Inferior parietal cortex (tissue), 1 donor: ENCODE measurements at regions not wholly inside any gene's neighbourhood (a gene's known extent, or its start where the extent isn't known, plus 50 kb on each side); places are given as distances from the start of the nearest gene placed in this dataset.

Experiments
- DNase-seq: peaks from one replicate; pipeline ENCODE4 v3.0.0-alpha.2; 2016; ENCODE audit errors: extremely low spot score

DNA sequence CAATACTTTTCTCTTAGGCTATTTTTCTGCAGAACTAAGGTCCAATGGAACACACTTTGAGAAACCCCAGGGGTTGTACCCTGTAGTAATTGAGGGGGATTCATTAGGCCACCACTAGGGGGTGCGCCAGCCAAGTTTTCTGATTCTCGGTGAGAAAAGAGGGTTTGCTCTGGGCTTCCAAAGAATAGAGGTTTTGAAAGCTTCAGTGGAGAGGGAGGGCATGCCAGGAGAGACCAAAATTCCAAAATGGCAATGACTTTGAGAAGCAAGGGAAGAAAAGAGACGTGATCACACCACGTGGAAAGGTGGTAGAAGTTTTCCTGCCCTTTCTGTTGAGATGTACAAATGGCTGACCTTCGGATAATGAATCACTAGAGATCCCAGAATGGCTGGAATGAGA lies 323.3 kb downstream of the RPS6KC1 start:
- DNase-seq, result peak; percentile 93

DNA sequence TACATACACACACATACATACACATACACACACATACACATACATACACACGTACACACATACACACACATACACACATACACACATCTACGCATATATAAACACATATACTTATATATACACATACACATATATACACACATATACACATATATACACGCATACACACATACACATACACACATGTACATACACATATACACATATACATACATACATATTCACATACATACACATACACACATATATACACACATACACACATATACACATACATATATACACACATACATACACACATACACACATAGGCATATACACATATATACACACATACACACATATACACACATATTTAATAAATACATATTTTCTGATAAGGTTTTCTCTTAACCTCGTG lies 324.0 kb downstream of the RPS6KC1 start:
- no peak for DNase-seq

DNA sequence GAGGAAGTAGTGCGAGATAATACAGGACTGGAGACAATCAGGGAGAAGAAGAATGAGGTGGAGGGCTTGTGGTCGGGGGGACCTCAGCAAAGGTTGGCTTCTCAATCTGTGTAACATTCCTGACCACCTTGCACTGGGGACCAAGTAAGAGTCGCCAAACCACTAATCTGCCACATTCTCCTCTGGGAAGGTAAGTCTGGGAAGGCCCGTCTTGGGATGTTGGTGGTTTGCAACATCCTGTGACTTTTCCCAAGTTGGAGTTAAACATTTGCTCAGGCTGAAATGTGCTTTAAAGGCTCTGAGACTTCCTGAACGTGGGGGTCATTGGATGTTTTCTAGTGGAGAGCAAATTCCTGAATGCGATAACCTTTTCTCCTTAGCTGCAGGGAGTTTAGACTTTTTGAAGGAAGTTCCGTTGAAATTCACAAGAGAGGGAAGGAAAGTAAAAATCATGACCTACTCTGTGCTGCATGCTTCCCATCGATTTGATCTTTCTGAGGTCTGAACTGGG lies 325.9 kb downstream of the RPS6KC1 start:
- DNase-seq, result no peak

DNA sequence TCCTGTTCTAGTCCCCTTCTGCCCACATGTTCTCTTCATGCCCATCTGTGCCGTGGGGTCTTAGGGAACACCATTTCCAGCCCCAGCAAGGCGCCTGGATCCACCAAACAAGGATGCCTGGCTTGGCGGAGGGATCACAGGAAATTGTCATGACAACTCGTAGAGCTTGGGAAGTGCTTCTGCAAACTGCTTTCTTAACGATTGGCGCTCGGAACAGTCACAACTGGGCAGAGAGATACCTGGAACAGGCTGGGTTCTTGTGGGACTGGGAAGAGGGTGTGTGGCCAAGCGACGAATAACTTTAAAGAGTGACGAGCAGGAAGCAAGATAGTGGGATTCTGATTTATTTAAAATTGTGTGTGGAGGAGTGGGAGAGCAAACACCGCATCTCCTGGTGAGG lies 329.8 kb downstream of the RPS6KC1 start:
- DNase-seq, result no peak

DNA sequence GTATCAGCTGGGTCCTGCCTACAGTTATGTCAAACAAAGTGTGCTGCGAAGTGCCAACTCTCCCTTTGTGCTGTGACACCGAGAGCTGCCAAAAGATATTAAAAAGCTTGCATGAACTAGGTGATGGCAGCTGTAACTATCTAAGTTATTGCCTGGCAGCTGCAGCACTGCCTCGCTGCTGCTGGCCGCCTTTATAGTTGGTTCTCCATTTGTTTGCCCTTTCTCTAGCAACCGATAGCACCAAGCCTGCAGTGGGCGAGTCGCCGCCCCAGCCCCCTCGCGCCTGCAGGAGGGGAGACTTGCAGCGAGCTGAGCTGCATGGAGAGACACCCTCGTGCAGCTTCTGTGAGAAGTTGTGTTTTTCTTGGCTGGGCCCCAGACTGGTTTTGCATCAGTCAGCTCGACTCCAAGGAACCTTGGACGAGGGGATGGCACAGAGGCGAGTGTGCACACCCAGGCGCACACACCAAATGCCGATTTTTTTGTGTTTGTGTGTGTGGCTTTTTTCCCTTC lies 330.6 kb downstream of the RPS6KC1 start:
- no peak for DNase-seq

DNA sequence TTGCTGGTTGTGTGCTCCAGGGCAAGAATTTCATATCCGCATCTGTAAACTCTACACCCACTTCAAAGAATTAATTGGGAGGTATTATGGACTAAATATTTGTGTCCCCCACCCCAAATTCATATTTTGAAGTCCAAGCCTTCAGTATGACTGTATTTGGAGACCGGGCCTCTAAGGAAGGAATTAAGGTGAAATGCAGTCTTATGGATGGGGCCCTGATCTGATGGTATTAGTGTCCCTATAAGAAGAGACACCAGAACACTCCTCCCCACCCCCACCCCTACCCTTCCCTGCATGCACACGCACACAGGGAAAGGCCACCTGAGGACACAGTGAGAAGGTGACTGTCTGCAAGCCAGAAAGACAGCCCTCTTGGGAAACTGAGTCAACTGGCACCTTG lies 332.4 kb downstream of the RPS6KC1 start:
- no peak for DNase-seq

DNA sequence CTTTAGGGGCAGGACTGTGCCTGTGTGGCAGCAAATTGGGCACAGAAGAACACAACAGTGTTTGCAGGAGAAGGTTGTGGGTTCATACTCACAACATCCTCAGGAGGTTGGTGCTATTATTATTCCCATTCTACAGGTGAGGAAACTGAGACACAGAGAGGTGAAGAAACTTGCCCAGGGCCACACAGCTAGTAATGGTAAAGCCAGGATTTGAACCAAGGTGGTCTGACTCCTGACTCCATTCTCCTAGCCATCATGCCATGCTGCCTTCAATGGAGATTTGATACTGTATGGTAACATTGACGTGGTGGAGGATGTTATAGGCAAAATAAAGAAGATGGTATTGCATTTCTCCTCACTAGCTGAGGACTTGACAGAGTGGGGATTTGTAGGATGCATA lies 334.2 kb downstream of the RPS6KC1 start:
- no peak for DNase-seq

DNA sequence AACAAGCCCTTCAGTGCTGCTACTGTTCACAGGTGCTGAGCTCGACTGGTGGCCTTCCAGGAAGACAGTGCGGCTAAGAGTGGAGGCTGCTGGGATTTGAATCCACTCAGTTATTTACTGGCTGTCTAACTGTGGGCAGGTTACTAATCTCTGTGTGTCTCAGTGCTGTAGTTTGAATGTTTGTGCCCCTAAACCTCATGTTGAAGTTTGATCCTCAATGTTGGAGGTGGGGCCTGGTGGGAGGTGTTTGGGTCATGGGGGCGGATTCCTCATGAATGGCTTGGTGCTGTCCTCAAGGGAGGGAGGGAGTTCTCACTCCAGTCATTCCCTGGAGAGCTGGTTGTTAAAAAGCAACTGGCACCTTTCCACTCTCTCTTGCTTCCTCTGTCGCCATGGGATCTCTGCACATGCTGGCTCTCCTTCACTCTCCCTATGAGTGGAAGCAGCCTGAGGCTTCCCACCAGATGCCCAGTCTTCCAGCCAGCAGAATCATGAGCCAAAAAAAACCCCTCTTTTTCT lies 334.8 kb downstream of the RPS6KC1 start:
- DNase-seq, result no peak

DNA sequence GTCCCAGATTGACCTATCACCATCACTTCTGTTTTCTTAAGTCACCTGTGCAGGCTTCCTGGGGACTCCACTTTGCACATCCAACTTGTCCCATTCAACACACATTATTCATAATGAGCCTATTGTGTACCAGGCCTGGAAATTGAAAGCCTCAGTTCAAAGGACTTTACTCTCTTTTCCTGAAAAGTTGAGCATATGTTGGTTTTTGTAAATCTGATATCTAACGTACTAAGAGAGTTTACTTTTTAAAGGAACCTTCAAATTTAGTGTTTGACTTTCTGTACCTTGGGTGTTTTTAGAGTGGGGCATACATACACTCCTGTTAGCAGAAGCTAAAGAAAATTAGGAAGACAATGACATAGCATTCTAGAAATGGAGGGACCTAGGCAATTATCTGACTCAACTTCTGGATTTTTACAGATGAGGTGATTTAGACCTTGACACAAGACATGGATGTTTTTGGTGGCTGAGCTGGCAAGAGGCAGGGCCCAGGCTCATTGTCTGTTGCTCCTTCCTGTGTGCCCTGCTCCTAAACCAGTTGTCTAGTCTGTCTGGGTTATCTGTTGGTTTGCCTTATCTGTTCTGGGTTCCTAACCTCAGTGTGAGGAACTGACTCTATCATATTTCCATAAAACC lies 336.5 kb downstream of the RPS6KC1 start:
- DNase-seq, result no peak

DNA sequence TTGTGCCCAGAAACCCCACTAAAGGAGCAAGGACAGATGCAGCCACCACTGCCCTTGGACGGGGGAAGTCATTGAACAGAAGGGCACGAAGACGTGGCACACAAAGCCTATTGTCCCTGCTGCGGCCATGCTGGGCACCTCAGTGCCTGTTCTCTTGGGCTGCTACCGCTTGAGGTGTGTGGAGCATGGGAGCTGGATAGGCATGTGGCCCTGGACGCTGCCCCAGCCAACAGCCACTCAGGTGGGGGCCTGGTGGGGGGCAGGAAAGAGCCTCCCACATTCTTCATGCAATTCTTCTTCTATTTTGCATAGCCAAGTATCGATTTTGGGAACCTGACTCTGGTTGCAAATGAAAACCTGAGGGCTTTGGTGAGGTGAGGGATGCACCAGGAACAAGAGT lies 337.2 kb downstream of the RPS6KC1 start:
- no peak for DNase-seq

DNA sequence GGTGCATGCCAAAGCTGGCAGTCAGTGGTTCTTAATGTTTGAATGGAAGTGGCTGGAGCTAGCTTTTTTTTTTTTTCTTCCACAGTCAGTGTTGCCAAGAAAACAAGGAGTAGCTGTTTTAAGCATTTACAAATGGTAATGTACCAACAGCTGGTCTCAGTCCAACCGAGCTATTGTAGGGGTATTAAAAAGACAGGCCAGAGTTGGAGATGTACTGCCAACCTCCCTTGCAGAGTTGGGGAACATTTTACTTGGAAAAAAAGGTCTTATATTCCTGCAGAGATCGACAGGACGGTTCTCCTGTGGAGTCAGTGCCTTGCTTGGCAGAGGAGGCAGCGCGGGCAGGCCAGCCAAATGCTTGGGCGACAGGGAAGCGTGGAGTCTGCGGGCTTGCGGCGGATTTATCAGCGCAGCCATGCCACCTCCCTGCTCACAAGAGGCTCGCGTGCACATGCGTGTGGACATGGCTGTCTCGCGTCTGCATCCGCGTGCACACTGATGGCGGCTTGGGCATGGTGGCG lies 338.1 kb downstream of the RPS6KC1 start:
- DNase-seq, result peak; percentile 63

DNA sequence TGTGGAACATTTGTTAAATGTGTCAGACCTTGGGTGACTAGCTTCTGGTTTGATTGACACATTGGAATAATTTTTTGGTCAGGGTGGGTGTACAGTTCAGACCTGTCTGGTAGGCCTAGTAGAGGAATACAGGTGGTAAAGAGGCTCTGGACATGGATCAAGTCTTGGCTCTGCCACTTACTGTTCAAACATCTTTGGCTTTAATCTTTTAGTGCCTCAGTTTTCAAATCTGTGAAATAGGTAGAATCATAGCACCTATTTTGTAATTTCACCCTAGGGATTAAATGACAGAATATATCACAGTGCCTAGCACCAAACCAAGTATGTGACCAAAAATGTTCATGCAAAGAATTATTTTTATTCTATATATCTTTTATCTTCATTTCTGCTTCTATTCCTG lies 340.4 kb downstream of the RPS6KC1 start:
- no peak for DNase-seq

DNA sequence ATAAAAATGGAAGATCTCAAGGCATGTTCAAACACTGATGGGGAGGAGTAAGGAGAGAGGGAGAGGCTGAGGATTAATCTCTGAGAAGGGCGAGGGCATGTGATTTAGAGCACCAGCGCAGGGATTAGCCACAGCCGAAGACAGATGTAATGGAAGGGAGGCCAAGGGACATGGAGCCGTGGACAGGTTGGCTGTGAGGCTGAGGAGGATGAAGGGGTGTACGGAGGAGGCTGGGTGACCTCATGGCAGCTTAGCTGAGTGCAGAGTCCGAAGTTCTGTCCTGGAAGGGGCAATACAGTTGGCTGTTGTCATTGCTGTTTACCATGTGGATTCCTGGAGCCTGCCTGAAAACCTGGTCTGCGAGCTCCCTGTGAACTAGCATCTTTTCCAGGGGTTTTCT lies 342.8 kb downstream of the RPS6KC1 start:
- DNase-seq, result no peak

DNA sequence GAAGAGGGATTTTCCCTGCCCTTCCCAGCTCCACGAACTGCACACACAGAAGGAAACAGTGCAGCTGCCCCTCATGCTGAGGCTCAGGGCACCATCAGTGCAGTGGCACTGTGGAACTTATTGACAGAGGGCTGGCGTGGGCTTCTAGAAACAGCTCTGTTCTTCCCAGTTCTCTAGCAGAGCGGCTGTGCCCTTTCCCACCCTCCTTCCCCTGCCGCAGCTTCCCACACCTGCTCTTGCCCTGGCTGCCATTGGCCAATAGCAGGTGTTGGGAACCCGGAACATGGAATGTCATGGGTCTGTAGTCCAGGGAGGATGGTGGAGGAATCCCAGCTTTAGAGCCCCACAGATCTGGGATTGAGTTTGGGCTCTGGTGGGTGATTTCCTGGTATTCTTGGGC lies 343.8 kb downstream of the RPS6KC1 start:
- DNase-seq, result no peak

DNA sequence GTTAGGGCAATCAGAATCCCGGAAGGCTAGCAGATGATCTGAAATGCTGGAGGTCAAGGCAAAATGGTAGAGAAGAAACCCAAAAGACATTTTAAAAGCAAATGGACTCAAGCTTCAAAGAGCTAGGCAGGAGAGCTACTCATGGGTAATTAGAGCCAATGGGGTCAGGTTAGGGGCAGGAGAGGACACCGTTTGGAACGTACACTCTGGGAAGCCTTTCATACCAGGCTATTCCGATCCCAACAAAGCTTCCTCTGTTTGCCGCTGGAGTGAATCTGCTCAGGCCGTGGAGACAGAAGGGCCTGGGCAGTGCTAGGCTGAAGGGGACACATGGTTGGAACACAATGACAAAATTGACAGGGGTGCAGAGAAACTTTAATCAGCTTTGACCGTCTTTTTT lies 346.6 kb downstream of the RPS6KC1 start:
- DNase-seq, result no peak

DNA sequence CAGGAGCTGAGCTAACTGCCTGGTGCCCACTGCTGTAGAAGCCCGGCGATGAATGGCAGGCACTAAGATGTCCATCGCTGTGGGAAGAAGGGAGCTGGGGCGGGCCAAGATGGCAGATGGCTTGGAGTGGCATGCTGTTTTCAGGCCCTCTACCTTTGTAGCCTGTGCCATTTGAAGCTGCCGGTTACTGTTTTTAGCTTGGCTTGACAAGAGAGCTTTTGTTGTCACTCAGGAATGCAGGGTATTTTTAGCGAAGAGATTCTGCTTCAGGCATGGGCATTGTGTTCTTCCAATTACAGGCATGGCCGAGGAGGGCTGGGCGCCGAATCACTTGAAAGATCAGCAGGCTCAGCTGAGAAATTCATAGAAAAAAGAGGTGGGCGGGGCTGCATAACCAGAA lies 348.7 kb downstream of the RPS6KC1 start:
- DNase-seq, result no peak

DNA sequence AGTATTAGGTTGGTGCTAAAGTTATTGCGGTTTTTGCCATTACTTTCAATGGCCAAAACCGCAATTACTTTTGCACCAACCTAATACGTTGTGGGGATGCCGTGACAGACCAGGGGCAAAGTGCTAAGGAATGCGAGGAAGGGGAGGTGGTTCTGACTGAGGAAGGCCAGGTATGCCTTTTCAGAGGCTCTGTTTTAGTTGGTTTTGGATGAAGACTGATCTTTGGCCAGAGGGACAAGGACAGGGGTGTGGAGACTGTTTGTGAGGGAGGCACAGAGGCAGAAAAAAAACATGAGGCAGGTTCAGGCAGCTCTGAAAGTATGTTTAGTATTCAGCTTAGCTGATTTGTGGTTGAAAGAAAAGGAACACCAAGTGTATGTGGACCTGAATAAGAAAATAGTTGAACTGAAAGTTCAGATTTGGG lies 358.2 kb downstream of the RPS6KC1 start:
- DNase-seq, result no peak

DNA sequence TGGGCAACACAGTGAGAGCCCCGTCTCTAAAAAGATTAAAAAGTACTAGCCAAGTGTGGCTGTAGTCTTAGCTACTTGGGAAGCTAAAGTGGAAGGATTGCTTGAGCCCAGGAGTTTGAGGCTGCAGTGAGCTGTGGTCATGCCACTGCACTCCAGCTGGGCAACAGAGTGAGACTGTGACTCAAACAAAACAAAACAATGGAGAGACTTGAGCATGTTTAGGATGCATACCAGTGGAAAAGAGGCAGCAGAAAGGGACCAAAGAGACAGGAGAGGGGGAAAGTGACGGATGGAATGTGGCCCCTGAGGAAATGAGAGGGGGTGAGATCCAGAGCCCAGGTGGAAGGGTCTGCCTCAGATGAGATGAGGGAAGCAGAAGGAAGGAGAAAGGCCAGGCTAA lies 358.9 kb downstream of the RPS6KC1 start:
- no peak for DNase-seq

DNA sequence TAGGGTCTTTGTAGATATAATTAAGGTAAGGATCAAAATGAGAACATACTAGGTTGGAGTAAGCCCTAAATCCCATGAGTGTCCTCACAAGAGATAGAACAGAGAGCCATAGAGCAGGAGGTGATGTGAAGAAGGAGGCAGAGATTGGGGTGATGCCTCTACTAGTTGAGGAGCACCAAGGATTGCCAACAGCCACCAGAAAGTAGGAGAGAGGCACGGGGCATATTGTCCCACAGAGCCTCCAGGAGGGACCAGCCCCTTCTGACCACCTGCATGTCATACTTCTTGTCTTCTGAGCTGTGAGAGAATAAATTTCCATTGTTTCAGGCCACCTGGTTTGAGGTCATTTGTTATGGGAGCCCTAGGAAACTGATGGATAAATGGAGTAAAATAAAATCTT lies 363.3 kb downstream of the RPS6KC1 start:
- no peak for DNase-seq

DNA sequence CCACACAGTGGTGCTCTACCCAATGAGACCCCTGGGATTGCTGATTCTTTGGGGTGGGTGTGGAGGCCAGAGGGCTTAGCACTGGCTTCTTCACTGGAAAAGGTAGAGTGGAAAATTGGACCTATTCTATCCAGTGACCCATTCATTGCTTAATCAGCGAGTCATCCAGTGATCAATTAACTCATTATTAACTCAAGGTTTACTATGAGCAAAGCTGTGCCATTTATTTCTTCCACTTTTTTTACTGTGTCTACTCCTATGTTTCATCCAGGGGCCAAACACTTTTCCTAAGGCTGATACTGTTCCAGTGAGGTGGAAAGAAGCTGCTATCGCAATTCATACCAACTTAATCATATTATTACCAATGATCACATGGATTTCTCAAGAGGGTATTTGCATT lies 363.9 kb downstream of the RPS6KC1 start:
- no peak for DNase-seq

DNA sequence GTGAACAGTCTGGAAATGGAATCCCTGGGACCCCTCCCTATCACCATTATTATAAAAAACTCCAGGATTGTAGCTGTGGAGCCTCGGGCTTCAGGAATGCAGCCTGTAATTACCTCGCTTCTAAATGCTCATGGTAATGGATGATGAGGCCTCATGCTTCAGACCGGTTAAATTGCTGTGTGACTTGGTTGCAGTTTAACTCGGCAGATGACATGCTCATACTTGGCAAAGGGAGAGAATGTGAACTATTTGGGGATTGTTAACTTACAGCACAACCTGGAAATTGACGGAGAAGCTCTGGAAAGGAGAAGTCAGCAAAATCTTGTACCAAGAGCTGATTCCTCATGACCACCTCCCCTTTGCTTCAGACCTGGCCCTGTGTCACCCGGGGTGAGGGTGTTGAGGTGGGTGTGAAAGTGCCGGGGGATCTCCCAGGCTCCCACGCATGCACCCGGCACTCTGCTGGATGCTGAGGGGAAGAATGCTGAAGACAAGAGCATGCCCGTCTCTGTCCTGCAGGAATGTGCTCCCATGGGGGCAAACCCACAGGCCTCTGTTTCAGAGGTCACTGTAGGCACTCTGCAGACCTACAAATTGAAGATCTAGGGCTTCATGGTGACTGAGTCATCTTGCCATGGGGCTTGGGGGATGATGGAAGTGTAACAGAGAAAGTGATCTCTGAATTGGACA lies 364.8 kb downstream of the RPS6KC1 start:
- no peak for DNase-seq

DNA sequence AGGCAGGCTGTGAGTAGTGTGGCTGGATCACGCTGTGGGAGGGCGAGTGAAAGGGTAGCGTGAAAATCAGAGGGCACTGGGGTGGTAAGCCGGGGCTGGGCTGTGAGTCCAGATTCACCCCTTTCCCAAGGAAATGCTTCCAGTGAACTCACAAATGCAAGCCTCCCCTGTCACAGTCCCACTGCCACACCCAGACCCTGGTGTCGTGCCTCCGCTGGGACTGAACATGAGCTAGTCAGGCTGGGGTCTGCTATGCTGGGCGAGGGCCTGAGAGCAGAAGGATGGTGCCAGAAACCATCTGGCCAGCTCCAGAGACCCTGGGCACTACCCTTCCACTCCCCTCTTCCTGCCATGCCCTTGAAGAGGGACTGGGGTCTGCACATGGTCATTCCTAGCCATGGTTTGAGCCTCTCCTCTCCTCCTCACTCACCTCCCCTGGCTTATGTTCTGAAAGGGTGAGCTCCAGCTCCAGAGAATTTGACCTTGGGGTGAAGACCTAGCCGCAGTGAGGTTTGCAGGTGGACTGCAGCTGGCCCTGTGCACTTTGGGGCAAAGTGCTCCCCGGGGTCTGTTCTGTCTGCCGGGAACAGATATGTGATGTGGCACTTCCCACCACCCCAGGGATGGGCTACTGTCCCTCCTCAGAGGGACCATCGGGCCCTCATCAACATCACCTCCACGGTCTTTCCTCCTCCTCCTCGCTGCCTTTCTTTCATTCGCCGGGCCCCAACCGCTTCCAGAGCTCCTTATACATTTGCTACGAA lies 365.6 kb downstream of the RPS6KC1 start:
- DNase-seq, result no peak
